Upper lobe of right lung (tissue), 1 donor: ENCODE measurements at regions not wholly inside any gene's neighbourhood (a gene's known extent, or its start where the extent isn't known, plus 50 kb on each side); places are given as distances from the start of the nearest gene placed in this dataset.

ENCODE experiments used
- ATAC-seq: fragments of 200-7000 bp; cut with Tn5 transposase; one replicate; pipeline ENCODE4 v1.9.1; 2020; ENCODE audit warnings: mild to moderate bottlenecking, moderate library complexity
- DNase-seq: peaks from one replicate; pipeline ENCODE4 v3.0.0-alpha.2; 2020
- H3K27ac ChIP-seq: fragments of 200-600 bp; one replicate; pipeline ENCODE4 v1.8.0; 2022
- H3K27me3 ChIP-seq: fragments of 200-600 bp; one replicate; pipeline ENCODE4 v1.8.0; 2022; ENCODE audit warnings: mild to moderate bottlenecking
- H3K36me3 ChIP-seq: fragments of 200-600 bp; one replicate; pipeline ENCODE4 v1.8.0; 2022
- H3K4me1 ChIP-seq: fragments of 200-600 bp; one replicate; pipeline ENCODE4 v1.8.0; 2022
- H3K4me3 ChIP-seq: fragments of 200-600 bp; one replicate; pipeline ENCODE4 v1.8.0; 2022; ENCODE audit warnings: mild to moderate bottlenecking
- H3K9me3 ChIP-seq: fragments of 200-600 bp; one replicate; pipeline ENCODE4 v1.8.0; 2022
- CTCF ChIP-seq: fragments of 200-600 bp; IDR thresholded peaks from one replicate; pipeline ENCODE4 v1.8.0; 2022; ENCODE audit warnings: antibody characterized with exemption
- intact Hi-C: fragments of 100-400 bp; cut with DNase I; formaldehyde crosslinking; loops from one replicate; pipeline ENCODE4 v1.11.0; 2022
- donor health status: DM: no; HTN: yes; CAD: no; lungs with severe emphysema.

- DNase-seq (no peak), ATAC-seq (no peak)
- no peak for TF ChIP-seq CTCF
- H3K4me3 ChIP-seq: no peak overlapping the region
- no peaks in the 10 kb centered on the region for H3K36me3 ChIP-seq
- intact Hi-C loops: no loop called here
- H3K27me3 ChIP-seq: no peaks in the 10 kb centered on the region
- H3K9me3 ChIP-seq: no peaks in the 10 kb centered on the region
- no peaks in the 10 kb centered on the region for H3K4me1 ChIP-seq
- H3K27ac ChIP-seq: no peak overlapping the region
Measured at GRCh38 chr15:53331328-53332190, 427.9 kb downstream of the WDR72 start.

GRCh38 chr15:53328341-53328740 lies 431.1 kb downstream of the WDR72 start:
- Histone ChIP-seq H3K9me3 (no peaks in the 10 kb centered on the region), H3K36me3 (no peaks in the 10 kb centered on the region), H3K27me3 (no peaks in the 10 kb centered on the region), H3K4me1 (no peaks in the 10 kb centered on the region), H3K27ac (no peak overlapping the region), H3K4me3 (no peak overlapping the region)
- DNase-seq: no peak
- intact Hi-C loops: no loop called here
- ATAC-seq: no peak
- no peak for TF ChIP-seq CTCF

- no peak for TF ChIP-seq CTCF
- Histone ChIP-seq H3K36me3 (no peaks in the 10 kb centered on the region), H3K27me3 (no peaks in the 10 kb centered on the region), H3K27ac (no peak overlapping the region), H3K4me3 (no peak overlapping the region), H3K4me1 (no peaks in the 10 kb centered on the region), H3K9me3 (no peaks in the 10 kb centered on the region)
- no peak for ATAC-seq
- DNase-seq: no peak
- intact Hi-C loops: no loop called here
Measured at GRCh38 chr15:53324061-53324460, 435.4 kb downstream of the WDR72 start.

- no peaks in the 10 kb centered on the region for H3K9me3 ChIP-seq
- intact Hi-C loops: no loop called here
- H3K36me3 ChIP-seq: no peaks in the 10 kb centered on the region
- H3K27ac ChIP-seq: no peak overlapping the region
- H3K27me3 ChIP-seq: no peaks in the 10 kb centered on the region
- TF ChIP-seq CTCF: no peak
- no peaks in the 10 kb centered on the region for H3K4me1 ChIP-seq
- DNase-seq: no peak
- ATAC-seq: no peak
- no peak overlapping the region for H3K4me3 ChIP-seq
Measured at GRCh38 chr15:53323191-53323590, 436.3 kb downstream of the WDR72 start.

GRCh38 chr15:53320816-53321215 lies 438.6 kb downstream of the WDR72 start:
- no peak overlapping the region for H3K4me3 ChIP-seq
- TF ChIP-seq CTCF: no peak
- DNase-seq (no peak), ATAC-seq (no peak)
- intact Hi-C loops: no loop called here
- no peaks in the 10 kb centered on the region for H3K27me3 ChIP-seq
- no peaks in the 10 kb centered on the region for H3K4me1 ChIP-seq
- no peaks in the 10 kb centered on the region for H3K36me3 ChIP-seq
- H3K27ac ChIP-seq: no peak overlapping the region
- no peaks in the 10 kb centered on the region for H3K9me3 ChIP-seq
